C4-2B (cell line): ENCODE measurements at regions not wholly inside any gene's neighbourhood (a gene's known extent, or its start where the extent isn't known, plus 50 kb on each side); places are given as distances from the start of the nearest gene placed in this dataset.

Experiments used
- CTCF ChIP-seq: fragments of 450-650 bp; conservative IDR thresholded peaks from 2 replicates; pipeline ENCODE4 v1.5.1; 2017; ENCODE audit warnings: mild to moderate bottlenecking
- ZFX ChIP-seq: fragments of 450-650 bp; IDR thresholded peaks from 2 replicates; pipeline ENCODE4 v1.6.1; 2017

DNA sequence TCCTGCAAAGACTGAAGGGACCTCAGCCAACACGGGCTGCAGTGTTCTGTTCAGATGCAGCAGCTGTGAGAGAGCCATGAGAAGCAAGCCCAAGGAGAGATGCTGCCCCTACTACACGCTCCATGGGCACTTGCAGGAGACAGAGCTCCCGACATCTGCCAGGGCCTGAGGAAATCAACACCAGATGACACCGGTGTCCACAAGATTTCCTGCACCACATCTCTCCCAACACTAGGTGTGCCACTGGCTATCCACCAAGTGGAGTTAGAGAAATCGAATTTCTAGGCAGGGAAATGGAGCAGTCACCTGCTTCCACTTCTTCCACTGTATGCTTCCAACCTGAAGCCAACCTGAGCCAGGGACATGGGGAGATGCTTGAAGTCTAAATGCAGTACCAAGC is 445.3 kb downstream of the RWDD3 start:
- TF ChIP-seq CTCF (no peak; the same call in 1 of the 2 replicates), ZFX (no peak)
